GM19023 (cell line): ENCODE measurements at regions not wholly inside any gene's neighbourhood (a gene's known extent, or its start where the extent isn't known, plus 50 kb on each side); places are given as distances from the start of the nearest gene placed in this dataset.
"Not testable (repeated sequence)": the region's sequence is repeated elsewhere in the genome, so short reads cannot be mapped to it uniquely, and the experiment has no call there.

Experiments
- ATAC-seq: cut with Tn5 transposase; IDR thresholded peaks from one replicate; pipeline ENCODE4 v1.9.1; 2021; ENCODE audit warnings: mild to moderate bottlenecking, moderate library complexity; ENCODE audit not compliant: unreplicated experiment

DNA sequence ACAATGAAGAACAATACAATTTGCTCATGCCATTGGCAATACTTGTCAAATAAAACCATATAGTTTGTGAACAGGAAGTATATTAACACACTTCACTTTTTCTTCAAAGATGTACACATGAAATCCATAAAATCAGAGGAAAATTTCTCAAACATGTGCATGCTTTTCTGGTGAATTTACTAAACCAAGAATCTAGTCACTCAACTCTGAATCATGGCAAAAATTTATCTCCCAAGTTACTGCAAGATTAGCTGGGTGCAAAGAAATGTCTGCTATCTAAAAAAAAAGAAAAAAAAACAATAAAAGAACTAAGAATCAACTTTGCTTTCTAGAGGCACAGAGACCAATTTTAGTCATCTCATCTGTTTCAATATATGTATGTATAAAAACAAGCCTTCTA lies 419.2 kb downstream of the NR4A2 start:
- ATAC-seq, result no peak

DNA sequence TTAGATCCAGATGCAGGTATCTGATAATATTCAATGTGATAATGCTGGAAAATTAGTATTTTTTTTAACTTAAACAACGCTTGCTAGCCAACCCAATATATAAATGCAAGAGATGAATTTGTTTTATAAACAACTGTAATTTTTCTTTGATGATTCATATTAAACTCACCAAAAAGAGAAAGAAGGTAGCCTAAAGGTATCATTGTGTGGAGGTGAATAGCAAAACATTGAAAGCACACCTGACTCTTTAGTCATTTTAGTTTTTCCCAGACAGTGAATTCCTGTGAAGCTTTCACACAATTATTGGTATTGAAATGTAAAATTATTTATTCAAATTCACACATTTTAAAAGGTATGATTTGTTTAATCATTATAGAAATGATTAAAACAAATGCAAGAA lies 424.0 kb downstream of the NR4A2 start:
- ATAC-seq, result no peak

GRCh38 chr2:155907211-155907610 lies 425.3 kb downstream of the NR4A2 start:
- ATAC-seq, result no peak

GRCh38 chr2:155905657-155906056 lies 426.9 kb downstream of the NR4A2 start:
- ATAC-seq, result no peak

DNA sequence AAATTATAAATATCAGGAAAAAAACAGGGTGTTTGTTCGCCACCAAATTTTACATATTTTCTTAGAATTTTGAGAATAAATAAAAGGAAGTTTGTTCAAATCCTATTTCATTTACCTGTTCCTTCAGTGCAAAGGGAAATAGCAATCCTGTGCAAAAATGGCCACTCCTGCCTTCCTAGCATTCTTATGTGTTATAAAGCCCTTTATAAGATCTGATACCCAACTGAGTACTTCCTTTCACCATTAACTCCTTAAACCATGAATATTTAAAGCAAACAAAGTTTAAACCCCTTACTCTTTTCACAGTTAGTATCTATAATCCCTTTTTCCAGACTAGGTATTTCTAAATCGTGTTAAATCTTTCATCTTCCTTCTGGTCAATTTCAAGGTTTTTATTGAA lies 427.8 kb downstream of the NR4A2 start:
- ATAC-seq, result no peak

GRCh38 chr2:155902635-155903034 lies 429.9 kb downstream of the NR4A2 start:
- ATAC-seq, result no peak

- ATAC-seq, result no peak
Measured at GRCh38 chr2:155895016-155895415, 437.5 kb downstream of the NR4A2 start.

- ATAC-seq, result not testable (repeated sequence)
Measured at GRCh38 chr2:155880382-155880781, 452.1 kb downstream of the NR4A2 start.

DNA sequence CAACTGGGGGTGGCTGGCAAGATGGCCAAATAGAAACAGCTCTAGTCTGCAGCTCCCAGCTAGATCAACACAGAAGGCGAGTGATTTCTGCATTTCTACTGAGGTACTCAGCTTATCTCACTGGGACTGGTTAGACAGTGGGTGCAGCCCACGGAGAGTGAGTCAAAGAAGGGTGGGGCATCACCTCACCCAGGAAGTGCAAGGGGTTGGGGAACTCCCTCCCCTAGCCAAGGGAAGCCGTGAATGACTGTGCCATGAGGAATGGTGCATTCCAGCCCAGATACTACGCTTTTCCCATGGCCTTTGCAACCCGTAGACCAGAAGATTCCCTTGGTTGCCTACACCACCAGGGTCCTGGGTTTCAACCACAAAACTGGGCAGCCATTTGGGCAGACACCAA lies 452.6 kb downstream of the NR4A2 start:
- not testable (repeated sequence) for ATAC-seq

DNA sequence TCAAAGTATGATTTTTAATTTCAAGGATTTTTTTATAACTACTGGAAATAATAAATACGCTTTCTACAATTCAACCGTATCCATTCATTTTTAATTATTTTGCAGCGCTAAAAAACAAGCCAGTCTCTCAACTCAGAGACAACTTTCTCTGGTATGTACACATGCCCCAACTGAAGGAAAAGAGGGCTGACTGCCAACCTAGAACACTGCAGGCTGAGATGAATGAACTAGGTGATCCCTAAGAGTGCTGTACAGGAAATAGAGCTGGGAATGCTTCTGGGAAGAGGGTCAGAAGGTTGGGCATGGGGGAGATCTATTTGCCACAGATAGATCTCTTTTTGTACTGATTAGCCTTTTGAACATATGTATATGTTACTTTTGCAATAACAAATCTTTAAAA lies 460.1 kb downstream of the NR4A2 start:
- ATAC-seq, result no peak

DNA sequence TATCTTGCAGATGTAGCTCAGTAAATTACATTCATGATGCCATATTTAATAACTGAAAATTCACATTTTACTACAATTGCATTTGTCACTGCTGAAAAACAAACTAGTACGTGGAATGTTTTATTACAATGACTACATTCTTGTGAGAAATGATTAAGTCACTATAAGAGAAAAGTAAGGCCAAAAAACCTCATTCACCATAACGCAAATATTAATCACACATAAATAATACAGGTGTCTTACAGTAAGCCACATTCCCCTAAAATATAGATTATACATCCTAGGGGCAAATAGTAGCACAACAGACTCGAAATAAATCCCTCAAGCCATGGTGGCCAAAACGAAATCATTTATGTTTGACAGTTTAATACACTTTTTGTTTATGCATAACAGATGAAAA lies 460.6 kb downstream of the NR4A2 start:
- no peak for ATAC-seq

GRCh38 chr2:155867564-155867963 lies 465.0 kb downstream of the NR4A2 start:
- ATAC-seq, result no peak

- no peak for ATAC-seq
Measured at GRCh38 chr2:155866477-155866876, 466.0 kb downstream of the NR4A2 start.

DNA sequence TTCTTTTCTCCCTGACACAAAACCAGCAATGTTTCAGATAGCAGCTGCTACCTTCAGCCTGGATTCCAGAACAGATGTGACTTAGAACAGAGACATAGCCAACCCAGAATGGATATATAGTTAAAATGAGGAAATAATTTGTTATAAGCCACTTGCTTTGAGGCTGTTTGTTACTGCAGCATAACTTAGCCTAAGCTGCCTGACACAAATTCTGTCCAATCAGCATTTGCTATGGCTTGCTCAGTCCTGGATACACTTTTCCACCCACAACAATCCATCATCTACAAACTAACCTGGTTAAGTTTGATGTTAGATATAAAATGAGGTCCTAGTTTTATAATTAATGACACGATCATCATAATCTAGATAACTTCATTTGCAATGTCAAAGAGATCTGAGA lies 480.4 kb downstream of the NR4A2 start:
- ATAC-seq, result no peak

DNA sequence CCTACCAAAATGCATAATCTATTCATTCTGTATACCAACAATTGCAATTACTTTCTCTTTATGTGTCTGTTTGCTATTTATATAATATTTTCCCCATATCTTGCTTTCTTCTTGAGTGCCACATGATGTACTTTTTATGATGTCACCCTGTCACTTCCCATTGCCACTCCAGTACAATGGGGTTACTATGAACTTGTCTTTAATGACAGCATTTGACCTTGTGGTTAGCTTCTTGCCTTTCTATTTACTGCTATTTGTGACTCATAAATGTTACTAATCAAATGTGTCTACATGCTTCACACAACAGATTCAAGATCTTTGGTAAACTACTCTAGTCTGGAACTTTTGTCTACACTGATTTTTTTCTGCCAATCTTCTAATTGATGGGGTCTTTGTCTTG lies 486.3 kb downstream of the NR4A2 start:
- ATAC-seq, result no peak

DNA sequence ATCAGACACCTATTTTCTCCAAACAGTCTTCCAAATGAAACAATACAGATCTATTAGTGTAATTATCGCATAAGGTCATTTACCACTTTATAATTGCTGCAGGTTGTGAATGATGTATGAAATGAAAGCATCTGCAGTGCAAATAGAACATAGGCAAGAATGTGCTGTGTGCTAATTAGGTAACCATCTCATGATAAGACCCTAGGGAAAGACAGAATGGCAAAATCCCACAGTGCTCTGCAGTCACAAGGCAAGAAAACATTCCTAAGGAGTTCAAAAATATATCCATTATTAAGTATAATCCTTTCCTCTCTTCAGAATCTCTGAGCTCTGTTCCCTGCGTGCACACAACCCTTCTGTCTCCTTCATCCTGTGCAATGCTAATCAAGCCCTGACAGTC lies 488.1 kb downstream of the NR4A2 start:
- no peak for ATAC-seq

DNA sequence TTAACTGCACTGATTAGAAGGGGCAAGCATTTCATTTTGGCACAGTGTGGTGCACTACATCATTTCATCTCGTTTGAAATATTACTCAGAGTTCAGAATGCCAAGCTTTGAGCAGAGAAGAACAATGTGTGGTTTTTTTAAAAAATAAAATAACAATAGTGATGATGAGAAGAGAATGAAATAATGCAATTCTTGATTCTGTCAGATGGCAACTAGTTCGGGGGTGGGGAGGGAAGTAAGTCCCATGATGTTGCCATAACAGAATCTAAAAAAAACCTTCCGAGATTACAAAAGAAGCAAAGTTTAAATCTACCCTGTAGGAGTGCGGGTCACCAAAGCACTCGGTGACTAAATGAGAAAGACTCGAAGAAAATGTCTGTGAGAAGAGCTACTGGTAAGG lies 490.4 kb downstream of the NR4A2 start:
- ATAC-seq, result no peak

- no peak for ATAC-seq
Measured at GRCh38 chr2:155841442-155841841, 491.1 kb downstream of the NR4A2 start.

GRCh38 chr2:155840661-155841060 lies 491.9 kb downstream of the NR4A2 start:
- ATAC-seq, result no peak

GRCh38 chr2:155839991-155840390 lies 492.5 kb downstream of the NR4A2 start:
- ATAC-seq, result no peak

DNA sequence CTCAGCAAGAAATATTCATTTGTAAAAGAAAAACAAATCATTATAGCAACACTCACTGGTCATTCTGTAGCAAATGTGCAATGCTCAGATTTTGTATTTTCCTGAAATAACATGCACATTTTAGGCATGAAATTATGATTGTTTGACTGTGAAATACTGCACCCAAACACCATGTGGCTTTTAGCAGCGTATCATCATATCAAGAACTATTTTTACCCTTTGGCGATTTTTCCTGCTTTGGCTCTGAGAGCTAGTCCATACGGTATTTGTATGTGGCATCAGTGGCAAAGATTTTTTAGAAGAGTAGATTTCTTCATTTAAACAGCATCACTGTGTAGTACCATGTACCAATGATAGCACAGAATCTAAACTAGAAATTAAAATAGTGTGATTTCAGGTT lies 493.1 kb downstream of the NR4A2 start:
- no peak for ATAC-seq

DNA sequence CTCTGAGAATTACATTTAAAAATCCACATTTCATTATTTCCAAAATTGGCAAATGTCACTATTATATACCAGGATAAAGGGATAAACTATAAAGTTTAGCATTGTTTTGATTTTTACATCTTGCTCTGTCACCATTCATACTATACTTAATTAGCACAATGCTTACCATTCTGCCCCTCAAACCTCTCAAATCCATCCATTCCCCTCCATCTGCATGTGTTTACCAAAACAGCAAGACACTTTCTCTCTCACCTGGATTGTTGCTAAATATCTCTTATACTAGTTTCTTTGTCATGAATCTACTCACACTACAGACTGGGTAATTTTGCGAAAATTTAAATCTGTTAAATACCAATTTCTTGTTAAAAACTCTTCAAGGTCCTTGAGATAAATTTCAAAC lies 496.1 kb downstream of the NR4A2 start:
- no peak for ATAC-seq

DNA sequence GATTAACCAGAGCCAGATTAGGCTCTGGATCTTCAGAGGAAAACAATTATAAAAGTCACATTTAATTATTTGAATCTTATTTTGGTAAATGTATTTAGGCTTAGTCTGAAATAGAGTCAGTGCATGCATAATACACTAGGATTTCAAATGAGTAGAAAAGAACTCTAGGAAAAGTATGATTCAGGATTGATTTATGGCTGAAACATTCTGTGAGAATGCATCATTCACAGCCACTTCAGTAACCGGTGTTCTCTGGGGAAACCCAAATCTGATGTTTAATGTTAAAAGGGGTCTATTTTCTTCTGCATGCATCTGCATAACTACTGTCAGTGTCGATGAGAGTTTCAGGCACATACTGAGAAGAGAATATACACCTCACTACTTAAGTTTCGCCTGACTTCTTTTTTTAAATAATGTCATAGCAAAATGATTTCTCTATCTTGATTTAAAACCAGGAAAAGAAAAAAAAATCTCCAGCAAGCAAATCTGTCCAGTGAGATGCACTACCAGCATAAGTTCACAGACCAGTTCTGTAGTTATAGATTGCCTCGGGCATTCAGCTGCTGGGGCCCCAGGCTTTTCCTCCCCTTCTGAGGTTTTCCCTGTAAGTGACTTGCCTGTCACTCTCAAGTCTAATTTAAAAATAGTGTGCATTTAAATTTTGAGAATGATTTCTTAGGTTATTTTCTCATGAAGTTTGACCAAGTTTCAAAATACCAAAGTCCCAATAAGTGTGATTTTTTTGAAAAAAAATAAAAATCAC lies 501.5 kb downstream of the NR4A2 start:
- no peak for ATAC-seq
